Stimulated activated CD8-positive, alpha-beta memory T cell treated with anti-CD3 and anti-CD28 coated beads, Interleukin-12 subunit alpha, Interleukin-12 subunit beta, amount 100 ng/mL, for 4 hours (primary cell): ENCODE measurements at regions not wholly inside any gene's neighbourhood (a gene's known extent, or its start where the extent isn't known, plus 50 kb on each side); places are given as distances from the start of the nearest gene placed in this dataset.

Experiments used
- DNase-seq: peaks from one replicate; pipeline ENCODE4 v3.0.0-alpha.2; 2020; ENCODE audit warnings: low read depth

GRCh38 chr13:76440568-76440967 lies 445.6 kb downstream of the KCTD12 start:
- no peak for DNase-seq

- DNase-seq = no peak
These were observed 446.7 kb downstream of the KCTD12 start for GRCh38 chr13:76439546-76439945.

- no peak for DNase-seq
These were observed 448.2 kb downstream of the KCTD12 start for GRCh38 chr13:76438050-76438449.

- no peak for DNase-seq
These were observed 460.3 kb downstream of the KCTD12 start for GRCh38 chr13:76425935-76426334.

- no peak for DNase-seq
These were observed 465.2 kb downstream of the KCTD12 start for GRCh38 chr13:76421011-76421410.

GRCh38 chr13:76418404-76418803 lies 467.8 kb downstream of the KCTD12 start:
- DNase-seq = no peak

GRCh38 chr13:76414320-76414719 lies 471.9 kb downstream of the KCTD12 start:
- DNase-seq = no peak

GRCh38 chr13:76406243-76406642 lies 480.0 kb downstream of the KCTD12 start:
- no peak for DNase-seq

- no peak for DNase-seq
These were observed 487.8 kb downstream of the KCTD12 start for GRCh38 chr13:76398425-76398824.

- DNase-seq = no peak
These were observed 488.8 kb downstream of the KCTD12 start for GRCh38 chr13:76397413-76397812.

GRCh38 chr13:76389321-76389720 lies 496.9 kb downstream of the KCTD12 start:
- DNase-seq = no peak

GRCh38 chr13:76387566-76387965 lies 498.6 kb downstream of the KCTD12 start:
- DNase-seq = no peak

- DNase-seq = no peak
These were observed 499.9 kb downstream of the KCTD12 start for GRCh38 chr13:76386321-76386720.

GRCh38 chr13:76385586-76385985 lies 500.6 kb downstream of the KCTD12 start:
- no peak for DNase-seq

- no peak for DNase-seq
These were observed 502.3 kb downstream of the KCTD12 start for GRCh38 chr13:76383676-76384461.

GRCh38 chr13:76380446-76381065 lies 505.6 kb downstream of the KCTD12 start:
- no peak for DNase-seq

GRCh38 chr13:76379341-76380105 lies 506.7 kb downstream of the KCTD12 start:
- DNase-seq = no peak

- no peak for DNase-seq
These were observed 507.4 kb downstream of the KCTD12 start for GRCh38 chr13:76378767-76379166.

GRCh38 chr13:76363682-76364289 lies 522.4 kb downstream of the KCTD12 start:
- DNase-seq = no peak

GRCh38 chr13:76361868-76362267 lies 524.3 kb downstream of the KCTD12 start:
- no peak for DNase-seq

- no peak for DNase-seq
These were observed 534.5 kb downstream of the KCTD12 start for GRCh38 chr13:76351541-76352229.

- no peak for DNase-seq
These were observed 535.8 kb downstream of the KCTD12 start for GRCh38 chr13:76350399-76350798.
